Ishikawa (cell line): ENCODE measurements at regions not wholly inside any gene's neighbourhood (a gene's known extent, or its start where the extent isn't known, plus 50 kb on each side); places are given as distances from the start of the nearest gene placed in this dataset.

Experiments used
- CREB1 ChIP-seq: IDR thresholded peaks from 2 replicates; pipeline ENCODE4 v1.6.1; 2012; ENCODE audit warnings: low read depth
- EP300 ChIP-seq: IDR thresholded peaks from 2 replicates; pipeline ENCODE4 v1.6.1; 2012; ENCODE audit warnings: borderline replicate concordance
- TAF1 ChIP-seq: IDR thresholded peaks from 2 replicates; pipeline ENCODE4 v1.6.1; 2012; ENCODE audit warnings: low read depth, mild to moderate bottlenecking

DNA sequence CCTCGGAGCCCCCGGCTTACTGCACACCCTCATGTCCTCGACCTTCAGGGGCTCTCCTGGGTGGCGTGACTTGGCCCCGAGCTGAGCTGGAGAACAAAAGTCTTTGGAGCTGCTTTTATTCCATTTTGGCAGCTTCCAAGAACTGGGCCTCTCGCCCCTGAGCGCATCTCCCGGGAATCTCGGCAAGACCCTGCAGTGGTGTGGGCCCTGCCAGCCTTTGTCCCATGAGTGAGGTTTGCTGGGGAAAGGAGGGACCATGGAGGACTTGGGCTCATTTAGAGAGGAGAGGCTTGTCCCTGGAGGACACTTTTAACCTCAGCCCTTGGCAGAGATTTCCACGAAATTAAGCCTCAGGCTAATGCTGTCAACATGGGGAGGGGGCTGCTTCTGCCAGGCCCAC, 62.3 kb upstream of the SLCO4A1 start:
- TF ChIP-seq EP300 (no peak), TAF1 (no peak), CREB1 (no peak)
